Suprapubic skin (tissue), 4 donors: ENCODE measurements at regions not wholly inside any gene's neighbourhood (a gene's known extent, or its start where the extent isn't known, plus 50 kb on each side); places are given as distances from the start of the nearest gene placed in this dataset.

Experiments used
- EP300 ChIP-seq: sonication (generic); formaldehyde crosslinking; IDR thresholded peaks from one replicate; pipeline ENCODE4 v1.6.1; 2017; ENCODE audit warnings: antibody characterized with exemption
- POLR2A ChIP-seq, 2 donors: fragments of 450-650 bp; IDR thresholded peaks; one replicate each; pipeline ENCODE4 v1.6.1; 2017; ENCODE audit warnings: antibody characterized with exemption in 2 of 2, mild to moderate bottlenecking in 2 of 2, moderate library complexity in 2 of 2
- POLR2AphosphoS5 ChIP-seq, 3 donors: sonication (generic); formaldehyde crosslinking; IDR thresholded peaks; one replicate each; pipeline ENCODE4 v1.6.1; 2017; ENCODE audit warnings: antibody characterized with exemption in 3 of 3
- TF ChIP-seq, protein P1 (sequence below), 2 donors: fragments of 200-600 bp in 1 of 2; fragments of 450-650 bp in 1 of 2; sonication (generic) in 1 of 2; IDR thresholded peaks; one replicate each; pipeline ENCODE4 v1.5.1; 2016 to 2019; ENCODE audit warnings: antibody characterized with exemption in 2 of 2, mild to moderate bottlenecking in 1 of 2, moderate library complexity in 1 of 2

DNA sequence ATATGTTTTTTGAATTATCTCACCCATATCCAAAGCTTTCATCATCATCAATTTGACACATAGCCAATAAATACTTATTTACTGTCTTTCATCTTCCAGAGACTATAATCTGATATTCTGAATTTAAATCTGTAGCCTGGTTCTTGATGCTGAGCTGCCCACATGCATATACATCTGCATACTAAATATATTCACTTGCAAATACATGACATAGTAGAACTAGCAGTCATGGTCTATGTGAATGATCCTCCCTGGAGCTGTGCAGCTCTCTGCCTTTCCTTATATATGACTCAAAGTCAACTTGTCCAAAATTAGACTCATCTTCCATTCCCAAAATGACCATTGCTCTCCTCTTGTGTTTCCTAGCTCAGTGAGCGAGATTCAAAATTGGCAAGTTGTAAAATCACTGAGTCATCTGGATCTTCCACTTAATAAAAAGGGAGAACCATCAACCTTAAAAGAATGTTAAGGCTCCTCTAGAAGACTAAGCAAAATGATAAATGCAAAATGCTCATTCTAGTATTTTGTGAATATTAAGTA is 448.2 kb downstream of the PPARGC1A start:
- TF ChIP-seq POLR2A (IDR thresholded peaks at IDR 0.05), result no peak
- no peak for TF ChIP-seq POLR2AphosphoS5 (IDR thresholded peaks at IDR 0.05)
- TF ChIP-seq, protein P1, sequence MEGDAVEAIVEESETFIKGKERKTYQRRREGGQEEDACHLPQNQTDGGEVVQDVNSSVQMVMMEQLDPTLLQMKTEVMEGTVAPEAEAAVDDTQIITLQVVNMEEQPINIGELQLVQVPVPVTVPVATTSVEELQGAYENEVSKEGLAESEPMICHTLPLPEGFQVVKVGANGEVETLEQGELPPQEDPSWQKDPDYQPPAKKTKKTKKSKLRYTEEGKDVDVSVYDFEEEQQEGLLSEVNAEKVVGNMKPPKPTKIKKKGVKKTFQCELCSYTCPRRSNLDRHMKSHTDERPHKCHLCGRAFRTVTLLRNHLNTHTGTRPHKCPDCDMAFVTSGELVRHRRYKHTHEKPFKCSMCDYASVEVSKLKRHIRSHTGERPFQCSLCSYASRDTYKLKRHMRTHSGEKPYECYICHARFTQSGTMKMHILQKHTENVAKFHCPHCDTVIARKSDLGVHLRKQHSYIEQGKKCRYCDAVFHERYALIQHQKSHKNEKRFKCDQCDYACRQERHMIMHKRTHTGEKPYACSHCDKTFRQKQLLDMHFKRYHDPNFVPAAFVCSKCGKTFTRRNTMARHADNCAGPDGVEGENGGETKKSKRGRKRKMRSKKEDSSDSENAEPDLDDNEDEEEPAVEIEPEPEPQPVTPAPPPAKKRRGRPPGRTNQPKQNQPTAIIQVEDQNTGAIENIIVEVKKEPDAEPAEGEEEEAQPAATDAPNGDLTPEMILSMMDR (IDR thresholded peaks at IDR 0.05), result no peak
- no peak for TF ChIP-seq EP300
